MM.1S (cell line): ENCODE measurements at regions not wholly inside any gene's neighbourhood (a gene's known extent, or its start where the extent isn't known, plus 50 kb on each side); places are given as distances from the start of the nearest gene placed in this dataset.

Source experiments
- DNase-seq: peaks from one replicate; pipeline ENCODE4 v3.0.0-alpha.2; 2015
- H2AFZ ChIP-seq: fragments of 300-600 bp; sonication (generic); 2 replicates; pipeline ENCODE4 v1.6.0; 2016; ENCODE audit warnings: antibody characterized with exemption, low read length
- H3F3A ChIP-seq: fragments of 300-600 bp; sonication (generic); 2 replicates; pipeline ENCODE4 v1.6.1; 2016; ENCODE audit warnings: mild to moderate bottlenecking, antibody characterized with exemption, low read length, moderate library complexity, mixed read lengths; ENCODE audit not compliant: insufficient read depth
- H3K27ac ChIP-seq: fragments of 300-600 bp; sonication (generic); 2 replicates; pipeline ENCODE4 v1.5.1; 2016; ENCODE audit warnings: mild to moderate bottlenecking, low read length
- H3K27me3 ChIP-seq: fragments of 300-600 bp; sonication (generic); replicated peaks from 2 replicates; pipeline ENCODE4 v1.6.0; 2016; ENCODE audit warnings: low read length; ENCODE audit not compliant: insufficient read depth
- H3K36me3 ChIP-seq: fragments of 300-600 bp; sonication (generic); replicated peaks from 2 replicates; pipeline ENCODE4 v1.6.1; 2016; ENCODE audit warnings: mild to moderate bottlenecking, low read length, mixed read lengths; ENCODE audit not compliant: insufficient read depth
- H3K4me1 ChIP-seq: fragments of 300-600 bp; sonication (generic); 2 replicates; pipeline ENCODE4 v1.6.1; 2016; ENCODE audit warnings: low read length, mixed read lengths
- H3K4me2 ChIP-seq: fragments of 300-600 bp; sonication (generic); 2 replicates; pipeline ENCODE4 v1.6.0; 2016; ENCODE audit warnings: low read depth, low read length
- H3K4me3 ChIP-seq: fragments of 300-600 bp; sonication (generic); 2 replicates; pipeline ENCODE4 v1.5.1; 2016; ENCODE audit warnings: low read length, mixed read lengths
- H3K79me2 ChIP-seq: fragments of 300-600 bp; sonication (generic); 2 replicates; pipeline ENCODE4 v1.6.1; 2016; ENCODE audit warnings: mixed run types, low read length, mixed read lengths
- H3K9ac ChIP-seq: fragments of 300-600 bp; sonication (generic); 2 replicates; pipeline ENCODE4 v1.6.1; 2016; ENCODE audit warnings: low read length, mixed read lengths
- H3K9me2 ChIP-seq: fragments of 300-600 bp; sonication (generic); replicated peaks from 2 replicates; pipeline ENCODE4 v1.6.1; 2016; ENCODE audit warnings: mild to moderate bottlenecking, low read length, mixed read lengths; ENCODE audit not compliant: insufficient read depth
- H3K9me3 ChIP-seq: fragments of 300-600 bp; sonication (generic); replicated peaks from 2 replicates; pipeline ENCODE4 v1.6.1; 2016; ENCODE audit warnings: mild to moderate bottlenecking, low read length, mixed read lengths; ENCODE audit not compliant: insufficient read depth
- H4K20me1 ChIP-seq: fragments of 300-600 bp; sonication (generic); 2 replicates; pipeline ENCODE4 v1.6.1; 2016; ENCODE audit warnings: mild to moderate bottlenecking, low read length, moderate library complexity, mixed read lengths; ENCODE audit not compliant: insufficient read depth
- EZH2 ChIP-seq: fragments of 300-600 bp; sonication (generic); optimal IDR thresholded peaks from 2 replicates; pipeline ENCODE3; 2017; ENCODE audit warnings: low read depth, mild to moderate bottlenecking, antibody characterized with exemption, low read length, mixed read lengths
- EZH2phosphoT487 ChIP-seq: fragments of 300-600 bp; sonication (generic); IDR thresholded peaks from 2 replicates; pipeline ENCODE4 v1.6.1; 2018; ENCODE audit warnings: antibody characterized with exemption, low read length
- TF ChIP-seq, protein P1 (sequence below): fragments of 300-600 bp; sonication (generic); IDR thresholded peaks from 2 replicates; pipeline ENCODE4 v1.5.1; 2016; ENCODE audit warnings: antibody characterized with exemption, low read length, mixed read lengths

DNA sequence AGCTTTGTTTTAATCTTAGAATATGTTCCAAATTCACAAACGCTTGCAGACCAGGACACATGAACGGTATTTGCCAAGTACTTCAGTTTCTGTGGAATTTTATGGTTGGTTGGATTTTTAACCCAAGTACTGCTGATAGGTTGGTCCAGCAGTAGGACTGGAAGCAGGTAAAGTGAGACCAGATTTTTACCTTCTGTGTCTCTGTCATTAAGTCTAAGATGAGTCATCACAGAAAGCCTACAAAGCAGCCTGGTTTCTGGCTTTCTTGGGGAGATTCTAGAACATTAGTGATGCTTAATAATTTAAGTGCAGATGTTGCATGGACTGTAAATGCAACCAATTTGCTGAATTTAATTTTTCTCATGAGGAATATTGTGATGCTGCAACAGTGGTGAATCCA is 100.5 kb downstream of the SCG2 start:
- no peaks in the 10 kb centered on the region for H3K9me2 ChIP-seq
- H3K4me1 ChIP-seq: no peaks in the 10 kb centered on the region
- H2AFZ ChIP-seq: no peak overlapping the region
- no peaks in the 10 kb centered on the region for H3K27me3 ChIP-seq
- no peaks in the 10 kb centered on the region for H3F3A ChIP-seq
- no peaks in the 10 kb centered on the region for H3K36me3 ChIP-seq
- H3K4me3 ChIP-seq: no peak overlapping the region
- H3K4me2 ChIP-seq: no peak overlapping the region
- no peak overlapping the region for H3K9ac ChIP-seq
- no peak for DNase-seq
- H3K9me3 ChIP-seq: no peaks in the 10 kb centered on the region
- no peaks in the 10 kb centered on the region for H4K20me1 ChIP-seq
- H3K79me2 ChIP-seq: no peaks in the 10 kb centered on the region
- no peak overlapping the region for H3K27ac ChIP-seq
- TF ChIP-seq EZH2 (no peak), EZH2phosphoT487 (no peak)
- TF ChIP-seq, protein P1, sequence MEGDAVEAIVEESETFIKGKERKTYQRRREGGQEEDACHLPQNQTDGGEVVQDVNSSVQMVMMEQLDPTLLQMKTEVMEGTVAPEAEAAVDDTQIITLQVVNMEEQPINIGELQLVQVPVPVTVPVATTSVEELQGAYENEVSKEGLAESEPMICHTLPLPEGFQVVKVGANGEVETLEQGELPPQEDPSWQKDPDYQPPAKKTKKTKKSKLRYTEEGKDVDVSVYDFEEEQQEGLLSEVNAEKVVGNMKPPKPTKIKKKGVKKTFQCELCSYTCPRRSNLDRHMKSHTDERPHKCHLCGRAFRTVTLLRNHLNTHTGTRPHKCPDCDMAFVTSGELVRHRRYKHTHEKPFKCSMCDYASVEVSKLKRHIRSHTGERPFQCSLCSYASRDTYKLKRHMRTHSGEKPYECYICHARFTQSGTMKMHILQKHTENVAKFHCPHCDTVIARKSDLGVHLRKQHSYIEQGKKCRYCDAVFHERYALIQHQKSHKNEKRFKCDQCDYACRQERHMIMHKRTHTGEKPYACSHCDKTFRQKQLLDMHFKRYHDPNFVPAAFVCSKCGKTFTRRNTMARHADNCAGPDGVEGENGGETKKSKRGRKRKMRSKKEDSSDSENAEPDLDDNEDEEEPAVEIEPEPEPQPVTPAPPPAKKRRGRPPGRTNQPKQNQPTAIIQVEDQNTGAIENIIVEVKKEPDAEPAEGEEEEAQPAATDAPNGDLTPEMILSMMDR: no peak

DNA sequence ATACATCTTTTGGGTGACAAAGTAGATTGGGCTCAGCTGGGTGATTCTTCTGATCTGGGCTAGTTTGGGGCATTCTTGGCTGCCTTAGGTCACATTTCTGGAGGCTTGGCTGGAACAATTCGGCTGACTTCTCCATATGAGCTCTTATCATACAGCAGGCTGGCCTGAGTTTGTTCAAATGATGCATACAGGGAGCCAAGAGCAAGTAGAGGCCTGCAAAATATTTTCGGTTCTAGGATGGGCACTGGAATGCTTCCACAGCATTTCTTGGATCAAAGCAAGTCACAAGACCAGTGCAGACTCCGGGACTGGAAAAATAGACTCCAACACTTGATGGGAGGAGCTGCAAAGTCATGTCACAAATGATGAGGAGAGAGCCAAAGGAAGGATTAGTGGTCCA is 98.4 kb downstream of the SCG2 start:
- H2AFZ ChIP-seq: no peak overlapping the region
- H3K9ac ChIP-seq: no peak overlapping the region
- H3K27ac ChIP-seq: no peak overlapping the region
- H3K4me3 ChIP-seq: no peak overlapping the region
- no peaks in the 10 kb centered on the region for H3K9me3 ChIP-seq
- H3K4me2 ChIP-seq: no peak overlapping the region
- DNase-seq: no peak
- H3F3A ChIP-seq: no peaks in the 10 kb centered on the region
- H4K20me1 ChIP-seq: no peaks in the 10 kb centered on the region
- no peak for TF ChIP-seq EZH2
- TF ChIP-seq EZH2phosphoT487: no peak
- TF ChIP-seq, protein P1: no peak
- H3K36me3 ChIP-seq: no peaks in the 10 kb centered on the region
- no peaks in the 10 kb centered on the region for H3K9me2 ChIP-seq
- no peaks in the 10 kb centered on the region for H3K79me2 ChIP-seq
- H3K27me3 ChIP-seq: no peaks in the 10 kb centered on the region
- H3K4me1 ChIP-seq: no peaks in the 10 kb centered on the region

DNA sequence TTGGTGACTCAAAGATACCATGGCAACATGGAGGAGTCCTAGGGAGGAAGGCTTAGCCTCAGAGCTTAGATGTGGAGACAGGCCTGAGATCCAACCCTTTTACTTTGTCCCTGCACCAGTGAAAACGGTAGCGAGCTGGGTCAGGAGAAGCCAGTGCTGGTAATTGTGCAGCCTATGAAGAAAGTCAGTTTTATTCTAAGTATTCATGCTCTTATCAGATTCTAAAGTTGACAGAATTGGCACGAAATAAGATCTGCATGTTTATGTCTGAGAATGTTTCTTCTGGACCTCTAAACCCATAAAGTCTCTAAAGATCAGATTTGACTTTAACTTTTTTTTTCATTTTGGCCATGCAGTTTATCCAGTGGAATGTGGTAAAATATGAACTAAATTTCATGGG is 93.8 kb downstream of the SCG2 start:
- Histone ChIP-seq H3K9ac (no peak overlapping the region), H3K9me2 (no peaks in the 10 kb centered on the region), H3K36me3 (no peaks in the 10 kb centered on the region), H3K4me1 (no peaks in the 10 kb centered on the region), H3K4me2 (no peak overlapping the region), H3K9me3 (no peaks in the 10 kb centered on the region), H3F3A (no peaks in the 10 kb centered on the region), H2AFZ (no peak overlapping the region), H3K4me3 (no peak overlapping the region), H3K27me3 (no peaks in the 10 kb centered on the region), H3K27ac (no peak overlapping the region), H3K79me2 (no peaks in the 10 kb centered on the region), H4K20me1 (no peaks in the 10 kb centered on the region)
- DNase-seq: no peak
- TF ChIP-seq EZH2: no peak
- no peak for TF ChIP-seq EZH2phosphoT487
- TF ChIP-seq, protein P1: no peak
